ENCODE measurements at regions not wholly inside any gene's neighbourhood (a gene's known extent, or its start where the extent isn't known, plus 50 kb on each side); places are given as distances from the start of the nearest gene placed in this dataset.

DNA sequence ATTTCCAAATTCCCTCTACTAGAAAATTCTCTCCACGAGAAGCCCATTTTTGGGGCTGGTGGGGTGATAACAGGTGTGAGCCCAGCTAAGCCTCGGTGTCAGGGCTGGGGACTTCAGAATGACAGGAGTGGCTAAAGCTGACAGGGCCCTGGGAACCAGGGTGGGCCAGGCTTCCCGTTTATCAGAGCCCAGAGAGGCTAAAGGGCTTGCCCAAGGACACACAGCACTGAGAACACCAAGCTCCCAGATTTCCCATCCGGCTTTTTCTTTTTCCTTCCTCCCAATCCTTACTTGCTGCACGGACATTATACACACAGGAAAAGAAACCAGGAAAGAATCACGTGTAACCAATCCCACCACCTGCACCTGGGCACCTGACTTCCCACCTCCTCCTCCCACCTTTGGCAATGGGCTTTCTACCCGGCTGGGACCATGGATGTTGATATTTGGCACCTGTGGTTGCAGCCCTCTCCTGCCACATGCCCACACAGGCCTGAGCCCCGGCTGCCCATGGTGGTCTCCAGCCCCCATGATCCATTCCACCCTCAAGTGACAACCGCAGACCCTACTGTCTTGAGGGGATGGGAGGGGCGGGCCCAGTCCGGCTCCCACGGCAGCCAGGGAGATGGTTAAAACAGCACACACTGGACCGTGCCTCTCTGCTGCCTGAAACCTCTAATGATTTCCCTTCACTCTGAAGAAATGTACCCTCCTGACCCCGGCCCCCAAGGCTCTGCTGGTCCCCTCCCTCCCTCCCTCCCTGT lies 78.9 kb downstream of the ENGASE start:
- DNase-seq (ENCODE audit: low read depth), result no peak

DNA sequence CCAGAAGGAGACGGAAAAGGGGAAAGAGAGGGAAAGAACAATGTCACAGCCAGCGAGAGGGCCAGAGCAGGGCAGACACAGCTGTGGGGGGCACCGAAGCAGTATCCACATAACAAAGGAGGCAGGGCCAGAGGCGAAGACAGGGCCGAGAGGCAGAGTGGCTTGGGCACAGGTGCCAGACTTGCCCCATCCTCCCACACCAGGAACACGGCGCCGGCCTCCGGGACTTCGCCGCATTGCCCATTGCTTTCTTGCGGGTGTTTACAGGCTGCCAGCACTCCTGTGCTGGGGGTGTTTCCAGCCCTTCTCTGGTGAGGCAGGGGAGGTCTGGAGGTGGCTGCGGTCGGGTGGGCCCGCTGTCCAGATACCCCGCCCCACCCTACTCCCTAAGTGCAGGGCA lies 78.0 kb downstream of the ENGASE start:
- DNase-seq (ENCODE audit: low read depth), result no peak

- no peak for DNase-seq (ENCODE audit: low read depth)
These were observed 77.5 kb downstream of the ENGASE start for GRCh38 chr17:79152110-79152509.

GRCh38 chr17:79150799-79151198 lies 76.2 kb downstream of the ENGASE start:
- DNase-seq (ENCODE audit: low read depth), result no peak

DNA sequence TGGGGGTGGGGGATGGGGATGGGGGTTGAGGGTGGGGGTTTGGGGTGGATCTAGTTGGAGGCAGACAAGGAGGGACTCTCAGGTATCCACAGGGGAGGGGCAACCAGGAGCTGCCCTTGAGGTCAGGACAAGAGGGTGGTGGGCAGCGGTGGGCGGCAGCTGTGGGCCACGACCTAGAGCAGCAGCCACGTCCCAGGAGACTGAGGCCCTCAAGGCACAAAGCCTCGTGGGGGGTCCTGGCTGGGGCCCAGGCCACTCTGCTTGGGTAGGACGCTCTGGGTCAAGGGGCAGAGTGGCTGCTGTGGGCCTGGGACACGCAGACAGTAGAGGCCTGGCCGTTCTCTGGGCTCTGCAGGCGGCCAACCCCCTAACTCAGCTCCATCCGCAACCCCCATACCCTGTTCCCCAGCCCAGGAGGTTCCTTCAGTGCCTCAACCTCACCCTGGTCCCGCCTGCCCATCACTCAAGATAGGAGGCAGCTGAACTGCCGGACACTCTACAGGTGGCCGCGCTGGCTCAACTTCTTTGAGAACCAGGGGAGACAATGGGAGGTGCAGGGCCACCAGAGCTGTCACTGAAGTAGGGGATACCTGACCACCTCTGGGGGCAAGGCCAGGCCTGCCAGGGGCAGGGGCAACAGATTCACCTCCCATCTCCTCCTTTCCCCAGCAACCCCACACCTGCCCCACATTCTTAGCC lies 75.6 kb downstream of the ENGASE start:
- DNase-seq (ENCODE audit: low read depth), result no peak

GRCh38 chr17:79148584-79148983 lies 74.0 kb downstream of the ENGASE start:
- no peak for DNase-seq (ENCODE audit: low read depth)

DNA sequence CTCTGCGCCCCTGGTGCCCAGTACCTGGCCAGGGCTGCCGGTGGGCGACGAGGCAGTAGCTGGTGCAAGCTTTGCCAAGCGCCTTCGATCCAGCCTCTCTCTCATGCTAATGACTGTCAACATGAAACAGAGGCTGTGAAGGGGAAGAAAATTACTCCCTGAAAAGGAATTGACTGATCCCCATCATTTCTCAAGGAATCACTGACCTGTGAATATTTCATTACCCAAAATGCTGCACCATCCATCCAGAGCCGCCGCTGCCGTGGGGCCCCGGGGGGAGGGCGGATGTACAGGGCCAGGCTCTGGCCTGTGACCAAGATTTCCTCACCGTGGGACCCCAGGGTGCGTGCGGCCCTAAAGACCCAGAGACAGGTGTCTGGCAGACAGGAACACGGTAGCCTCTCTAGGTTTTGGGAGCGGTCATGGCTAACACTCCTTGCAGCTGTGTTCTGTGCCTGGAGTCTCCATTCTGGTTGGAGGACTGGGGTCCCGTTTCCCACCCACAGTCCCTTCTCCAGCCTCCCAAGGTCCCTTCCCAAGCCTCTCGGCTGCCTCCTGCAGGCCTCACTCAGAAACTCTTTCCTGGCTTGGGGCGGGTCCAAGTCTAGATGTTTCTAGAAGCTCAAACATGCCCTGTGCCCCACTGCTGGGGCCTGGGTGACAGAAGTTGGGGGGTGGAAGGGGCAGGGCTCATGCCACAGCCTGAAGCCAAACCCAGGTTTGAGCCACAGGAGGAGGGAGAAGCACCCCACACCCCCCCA lies 73.3 kb downstream of the ENGASE start:
- no peak for DNase-seq (ENCODE audit: low read depth)

DNA sequence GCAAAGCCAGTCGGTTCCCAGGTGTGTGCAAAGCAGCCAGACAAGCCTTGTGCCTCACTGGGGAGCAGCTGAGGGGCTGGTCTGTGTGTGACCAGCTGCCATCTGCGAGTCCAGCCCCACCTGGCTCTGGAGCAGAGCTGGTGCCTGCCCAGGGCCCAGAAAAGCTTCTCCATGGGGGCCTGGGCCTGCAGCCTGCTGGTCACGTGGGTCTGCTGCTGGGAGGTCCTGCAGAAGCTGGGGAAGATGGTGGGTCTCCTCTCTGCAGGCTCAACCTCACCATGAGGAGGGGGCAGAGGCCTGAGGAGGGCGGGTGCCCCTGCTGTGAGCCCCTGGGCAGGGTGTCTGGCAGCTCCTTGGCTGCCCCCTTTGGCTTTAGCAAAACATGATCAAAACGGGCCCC lies 71.9 kb downstream of the ENGASE start:
- no peak for DNase-seq (ENCODE audit: low read depth)

- DNase-seq (ENCODE audit: low read depth), result no peak
These were observed 70.9 kb downstream of the ENGASE start for GRCh38 chr17:79145548-79145947.

DNA sequence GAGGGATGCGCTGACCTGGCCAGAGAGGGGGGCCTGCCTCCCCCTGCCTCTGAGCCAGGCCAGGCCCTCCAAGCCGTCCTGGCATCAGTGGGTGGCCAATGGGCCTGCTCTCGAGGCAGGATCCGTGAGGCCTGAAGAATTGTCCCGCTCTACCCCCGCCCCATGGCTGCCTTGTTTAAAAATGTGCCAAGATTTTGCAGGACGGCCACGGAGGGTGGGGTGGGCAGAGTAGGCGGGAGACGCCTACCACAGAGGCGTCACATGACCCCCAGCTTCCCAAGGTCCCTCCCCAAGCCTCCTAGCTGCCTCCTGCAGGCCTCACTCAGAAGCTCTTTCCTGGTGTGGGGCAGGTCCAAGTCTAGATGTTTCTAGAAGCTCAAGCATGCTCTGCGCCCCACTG lies 69.5 kb downstream of the ENGASE start:
- DNase-seq (ENCODE audit: low read depth), result no peak

DNA sequence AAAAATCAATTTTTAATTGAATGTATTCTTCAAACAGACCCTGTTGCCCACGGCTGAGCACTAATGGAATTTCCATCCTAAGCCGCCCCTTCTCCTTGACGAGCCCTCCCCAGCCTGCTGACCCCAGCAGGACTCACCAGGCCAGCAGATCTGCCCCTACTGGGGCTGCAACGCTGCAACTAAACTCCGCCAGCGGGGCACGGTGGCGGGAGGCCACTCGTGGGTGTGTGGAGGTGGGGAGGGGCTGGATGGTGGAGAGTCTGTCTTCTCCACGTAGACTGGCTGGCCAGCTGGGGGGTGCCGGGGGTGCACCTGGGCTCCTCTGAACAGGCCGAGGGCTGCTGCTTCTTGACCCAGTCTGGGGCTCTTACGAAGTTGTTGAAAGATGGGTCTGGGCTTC lies 67.8 kb downstream of the ENGASE start:
- no peak for DNase-seq (ENCODE audit: low read depth)

DNA sequence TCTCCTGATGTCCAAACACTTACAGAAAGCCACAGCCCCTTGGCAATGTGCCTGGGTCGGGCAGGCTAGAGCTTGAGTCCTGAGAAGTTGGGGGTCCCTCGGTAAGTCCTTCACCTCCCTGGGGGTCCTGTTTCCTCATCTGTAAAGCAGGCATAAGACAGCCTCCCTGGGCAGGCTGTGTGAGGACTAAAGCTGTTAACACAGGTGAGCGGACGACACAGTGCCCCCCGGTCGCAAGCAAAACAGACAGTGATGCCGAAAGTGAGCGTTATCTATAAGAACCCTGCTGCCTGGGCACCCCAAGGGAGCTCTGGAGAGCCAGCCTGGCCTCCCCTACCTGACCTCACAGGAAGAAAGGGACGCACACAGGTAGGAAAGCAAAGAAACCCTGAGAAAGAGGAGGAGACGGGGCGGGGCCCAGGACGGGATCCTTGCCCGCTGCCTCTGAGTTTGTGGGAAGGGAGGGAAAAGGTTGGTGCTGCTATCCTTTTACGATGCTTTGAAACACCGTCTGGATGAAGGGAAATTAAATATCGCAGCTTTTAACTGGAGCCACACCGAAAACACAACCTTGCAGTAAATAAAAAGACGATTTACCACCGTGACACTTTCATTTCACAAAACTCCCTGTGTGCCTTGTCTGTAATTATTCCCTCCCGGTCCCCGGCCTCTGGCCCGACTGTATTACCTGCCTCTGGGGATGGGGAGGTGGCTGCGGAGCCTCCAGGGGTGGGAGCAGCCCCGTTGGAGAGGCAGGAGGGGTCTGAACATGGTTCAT lies 67.1 kb downstream of the ENGASE start:
- DNase-seq (ENCODE audit: low read depth), result no peak

DNA sequence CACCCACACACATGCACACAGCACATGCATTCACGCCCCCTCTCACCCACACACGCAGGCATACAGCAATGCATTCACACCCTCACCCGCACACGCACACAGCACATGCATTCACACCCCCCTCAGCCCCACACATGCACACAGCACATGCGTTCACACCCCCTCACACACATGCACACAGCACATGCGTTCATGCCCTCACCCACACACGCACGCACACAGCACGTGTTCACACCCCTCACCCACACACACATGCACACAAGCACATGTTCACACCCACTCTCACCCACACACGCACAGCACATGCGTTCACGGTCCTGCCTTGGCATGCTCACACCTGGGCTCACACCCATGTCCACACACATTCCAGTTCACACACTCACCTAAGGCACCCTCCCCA lies 64.2 kb downstream of the ENGASE start:
- no peak for DNase-seq (ENCODE audit: low read depth)

DNA sequence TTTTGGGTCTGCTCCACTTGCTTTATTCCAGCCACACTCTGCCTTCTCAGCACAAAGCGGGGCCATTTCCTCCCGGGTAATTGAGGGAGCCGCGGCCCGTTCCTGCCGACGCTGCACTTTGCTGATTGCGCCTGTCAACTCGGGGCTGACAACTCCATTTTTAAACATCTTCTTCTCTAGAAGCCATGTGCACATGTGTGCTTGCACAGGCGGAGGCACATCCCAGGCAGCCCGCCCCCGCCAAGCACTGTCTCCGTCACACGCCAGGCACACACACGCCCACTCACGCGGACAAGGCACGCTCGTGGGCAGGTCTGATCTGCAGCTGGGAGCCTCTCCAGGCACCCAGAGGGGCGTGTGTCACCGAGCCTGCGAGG lies 63.2 kb downstream of the ENGASE start:
- DNase-seq (ENCODE audit: low read depth), result no peak

- no peak for DNase-seq (ENCODE audit: low read depth)
These were observed 62.6 kb downstream of the ENGASE start for GRCh38 chr17:79137015-79137788.

DNA sequence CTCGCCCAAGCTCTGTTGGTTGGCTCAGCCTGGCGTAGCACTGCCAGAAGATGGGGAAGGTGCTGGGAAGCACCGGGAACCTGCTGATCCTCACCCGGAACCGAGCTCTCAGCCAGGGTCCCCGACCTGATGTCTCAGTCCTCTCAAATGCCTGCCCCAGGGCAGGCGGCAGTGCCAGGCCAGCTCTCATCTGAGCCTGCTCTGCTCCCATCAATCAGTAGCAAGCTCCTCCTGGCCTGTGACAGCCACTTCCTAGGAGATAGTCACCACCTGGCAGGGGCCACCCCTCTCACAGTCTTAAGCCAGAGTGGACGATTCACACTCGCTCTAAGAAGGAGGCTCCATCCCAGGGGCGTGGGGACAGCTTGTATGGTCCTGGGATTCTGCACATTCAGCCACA lies 62.0 kb downstream of the ENGASE start:
- DNase-seq (ENCODE audit: low read depth), result no peak

Data from M059J (cell line).